Stimulated activated naive CD8-positive, alpha-beta T cell treated with anti-CD3 and anti-CD28 coated beads, Interleukin-15, Interleukin-2, amounts not matched to agents 100 ng/mL and 50 ng/mL, for 24 hours (primary cell): ENCODE measurements at regions not wholly inside any gene's neighbourhood (a gene's known extent, or its start where the extent isn't known, plus 50 kb on each side); places are given as distances from the start of the nearest gene placed in this dataset.

Experiments
- H3K27ac Mint-ChIP-seq: one replicate; pipeline ENCODE4 v1.8.0; 2021; ENCODE audit warnings: mild to moderate bottlenecking, mixed read lengths
- H3K27me3 Mint-ChIP-seq: one replicate; pipeline ENCODE4 v1.8.0; 2021; ENCODE audit warnings: mixed read lengths
- H3K36me3 Mint-ChIP-seq: one replicate; pipeline ENCODE4 v1.8.0; 2021; ENCODE audit warnings: low read depth, mixed read lengths
- H3K4me1 Mint-ChIP-seq: one replicate; pipeline ENCODE4 v1.8.0; 2021; ENCODE audit warnings: low read depth, mixed read lengths
- H3K4me3 Mint-ChIP-seq: one replicate; pipeline ENCODE4 v1.8.0; 2021; ENCODE audit warnings: mild to moderate bottlenecking, mixed read lengths
- H3K9me3 Mint-ChIP-seq: one replicate; pipeline ENCODE4 v1.8.0; 2021; ENCODE audit warnings: mixed read lengths

GRCh38 chr3:193895409-193895808, 240.5 kb upstream of the HES1 start:
- Mint-ChIP-seq H3K27ac (no peak overlapping the region), H3K4me3 (no peak overlapping the region), H3K4me1 (no peaks in the 10 kb centered on the region), H3K36me3 (no peaks in the 10 kb centered on the region), H3K27me3 (no peaks in the 10 kb centered on the region), H3K9me3 (no peaks in the 10 kb centered on the region)

DNA sequence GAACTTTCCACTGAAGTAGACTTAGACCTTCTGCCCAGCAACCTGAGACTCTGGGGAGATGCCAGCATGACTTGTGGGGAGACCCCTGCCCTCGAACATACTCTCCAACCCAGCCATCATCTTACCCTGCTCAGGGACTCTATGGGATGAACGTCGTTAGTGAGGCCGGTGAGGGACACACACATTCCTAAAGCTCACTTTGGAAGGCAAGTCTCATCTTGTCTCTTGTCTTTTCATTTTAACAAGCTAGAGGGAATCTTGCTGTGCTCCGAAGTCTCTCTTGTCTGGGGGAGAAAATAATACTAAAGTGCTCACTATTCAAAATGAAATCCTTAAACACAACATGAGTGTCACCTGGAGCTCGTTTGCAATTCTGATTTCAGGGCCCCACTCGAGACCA, 239.5 kb upstream of the HES1 start:
- Mint-ChIP-seq H3K4me3 (no peak overlapping the region), H3K9me3 (peaks cover 3% of the 10 kb centered on the region), H3K4me1 (no peaks in the 10 kb centered on the region), H3K27ac (no peak overlapping the region), H3K36me3 (no peaks in the 10 kb centered on the region), H3K27me3 (no peaks in the 10 kb centered on the region)

DNA sequence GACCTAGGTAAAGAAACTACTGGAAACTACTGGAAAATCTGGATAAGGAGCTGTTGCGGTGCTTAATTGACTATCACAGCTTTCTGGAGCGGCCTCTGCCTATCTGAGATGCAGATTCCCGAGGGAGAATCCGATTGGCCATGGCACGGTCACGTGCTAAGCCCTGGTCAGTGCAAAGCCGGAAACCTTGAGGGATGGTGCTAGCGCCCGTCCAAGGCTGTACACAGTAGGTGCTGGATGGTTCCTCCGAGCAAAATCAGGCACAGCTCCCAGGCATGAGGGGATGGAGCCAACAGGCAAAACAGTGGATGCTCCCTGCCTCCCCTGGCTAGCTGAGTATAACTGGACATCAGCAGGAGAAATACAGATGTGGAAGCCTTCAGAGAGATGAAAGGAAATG, 238.7 kb upstream of the HES1 start:
- H3K27ac Mint-ChIP-seq, result no peak overlapping the region
- peaks cover 3% of the 10 kb centered on the region for H3K9me3 Mint-ChIP-seq
- no peaks in the 10 kb centered on the region for H3K4me1 Mint-ChIP-seq

GRCh38 chr3:193897731-193898180, 238.2 kb upstream of the HES1 start:
- no peaks in the 10 kb centered on the region for H3K36me3 Mint-ChIP-seq
- H3K9me3 Mint-ChIP-seq, result peaks cover 3% of the 10 kb centered on the region
- no peaks in the 10 kb centered on the region for H3K27me3 Mint-ChIP-seq
- H3K4me3 Mint-ChIP-seq, result no peak overlapping the region
- no peak overlapping the region for H3K27ac Mint-ChIP-seq
- no peaks in the 10 kb centered on the region for H3K4me1 Mint-ChIP-seq

More for the DNA sequence above, 238.7 kb upstream of the HES1 start:
- H3K27me3 Mint-ChIP-seq, result no peaks in the 10 kb centered on the region
- no peaks in the 10 kb centered on the region for H3K36me3 Mint-ChIP-seq
- H3K4me3 Mint-ChIP-seq, result no peak overlapping the region

- Mint-ChIP-seq H3K4me1 (no peaks in the 10 kb centered on the region), H3K36me3 (no peaks in the 10 kb centered on the region), H3K27ac (no peak overlapping the region), H3K4me3 (no peak overlapping the region), H3K27me3 (peaks cover 2% of the 10 kb centered on the region), H3K9me3 (peaks cover 3% of the 10 kb centered on the region)
Measured at GRCh38 chr3:193899001-193899400, 236.9 kb upstream of the HES1 start.

GRCh38 chr3:193901007-193901406, 234.9 kb upstream of the HES1 start:
- Mint-ChIP-seq H3K36me3 (no peaks in the 10 kb centered on the region), H3K4me1 (no peaks in the 10 kb centered on the region), H3K9me3 (peaks cover 3% of the 10 kb centered on the region), H3K27me3 (peaks cover 4% of the 10 kb centered on the region), H3K27ac (no peak overlapping the region), H3K4me3 (no peak overlapping the region)

DNA sequence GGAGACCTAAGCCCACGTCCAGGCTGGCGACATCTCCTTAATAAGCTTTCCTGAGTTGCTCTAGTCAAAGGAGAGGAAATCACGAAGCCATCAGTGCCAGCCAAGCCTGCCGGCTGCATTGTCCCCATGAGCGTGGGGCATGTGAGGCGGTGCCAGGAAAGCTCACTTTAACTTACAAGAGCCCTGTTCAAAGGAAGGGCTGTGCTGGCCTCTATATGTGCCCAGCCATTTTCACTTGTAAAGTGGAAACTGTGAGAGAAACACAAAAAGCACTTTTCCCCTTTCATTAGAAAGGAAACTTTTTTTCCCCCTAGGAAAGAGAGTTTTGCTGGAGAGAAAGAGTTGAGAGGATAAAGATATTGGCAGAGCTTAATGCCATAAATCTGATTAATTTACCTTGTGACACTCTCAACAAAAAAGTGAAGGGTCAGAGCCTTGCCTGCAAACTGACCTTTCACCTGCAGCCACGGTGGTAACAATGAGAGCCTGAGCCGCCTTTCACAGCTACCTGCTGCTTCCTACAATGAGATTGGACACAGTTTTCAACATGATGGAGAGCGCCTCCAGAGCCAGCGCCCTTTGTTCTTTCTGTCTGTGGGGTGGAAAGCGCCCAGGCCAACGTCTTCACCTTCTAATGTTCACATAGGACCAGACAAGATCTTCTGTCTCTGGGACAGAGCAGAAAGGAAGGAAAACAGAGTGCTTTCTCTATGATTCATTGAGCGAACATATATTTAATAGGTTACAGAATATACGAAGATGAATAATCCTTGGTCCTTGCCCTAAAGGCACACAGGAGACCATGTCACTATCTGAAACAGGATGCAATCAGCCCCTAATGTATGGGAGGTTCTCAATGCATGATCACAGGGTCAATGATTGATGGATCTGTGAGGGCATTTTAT, 233.1 kb upstream of the HES1 start:
- H3K27ac Mint-ChIP-seq, result no peak overlapping the region
- H3K9me3 Mint-ChIP-seq, result peaks cover 3% of the 10 kb centered on the region
- no peak overlapping the region for H3K4me3 Mint-ChIP-seq
- peaks cover 8% of the 10 kb centered on the region for H3K27me3 Mint-ChIP-seq
- no peaks in the 10 kb centered on the region for H3K36me3 Mint-ChIP-seq
- no peaks in the 10 kb centered on the region for H3K4me1 Mint-ChIP-seq

GRCh38 chr3:193903512-193903817, 232.5 kb upstream of the HES1 start:
- Mint-ChIP-seq H3K9me3 (peaks cover 9% of the 10 kb centered on the region), H3K4me1 (no peaks in the 10 kb centered on the region), H3K4me3 (no peak overlapping the region), H3K36me3 (no peaks in the 10 kb centered on the region), H3K27ac (no peak overlapping the region), H3K27me3 (peaks cover 8% of the 10 kb centered on the region)

GRCh38 chr3:193903966-193904365, 232.0 kb upstream of the HES1 start:
- Mint-ChIP-seq H3K36me3 (no peaks in the 10 kb centered on the region), H3K4me1 (no peaks in the 10 kb centered on the region)

DNA sequence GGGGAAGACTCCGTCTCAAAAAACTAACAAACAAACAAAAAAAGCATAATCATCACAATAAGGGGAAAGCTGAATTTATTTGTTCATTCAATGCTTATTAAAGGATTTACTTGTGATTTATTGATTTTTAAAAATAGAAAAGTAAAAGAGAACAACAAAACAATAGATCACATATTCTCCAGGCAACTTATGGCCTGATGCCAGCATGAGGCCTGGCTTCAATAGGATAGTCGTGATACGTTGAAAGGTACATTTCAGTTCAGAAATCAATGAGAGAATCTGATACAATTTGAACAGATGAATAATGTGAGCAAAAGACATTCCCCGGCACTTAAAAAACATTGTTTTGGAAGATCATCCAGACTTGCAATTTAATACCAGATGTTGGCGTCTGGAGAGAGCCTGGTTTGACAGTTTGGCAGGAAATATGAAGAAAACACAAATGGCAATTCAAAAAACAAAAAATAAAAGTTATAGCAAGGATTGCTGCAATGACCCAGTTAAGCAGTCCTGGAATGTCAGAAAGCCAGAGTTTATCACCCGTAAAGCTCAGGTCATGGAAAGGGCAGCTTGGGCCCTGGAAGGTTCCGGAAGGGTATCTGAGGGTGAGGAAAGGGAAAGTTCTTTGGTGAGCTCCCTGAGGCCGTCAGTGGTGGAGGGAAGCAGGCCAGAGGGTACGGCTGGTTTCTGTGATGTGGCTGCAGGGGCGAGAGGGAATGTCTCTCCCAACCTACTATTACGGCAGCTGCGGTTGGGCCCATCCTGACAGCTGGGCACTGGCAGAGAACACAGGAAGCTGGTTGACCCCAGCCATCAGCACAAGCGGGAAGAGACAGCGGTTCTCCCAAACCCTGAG, 230.2 kb upstream of the HES1 start:
- Mint-ChIP-seq H3K4me3 (no peak overlapping the region), H3K4me1 (peaks cover 13% of the 10 kb centered on the region), H3K27ac (no peak overlapping the region), H3K36me3 (no peaks in the 10 kb centered on the region), H3K9me3 (peaks cover 8% of the 10 kb centered on the region), H3K27me3 (peaks cover 8% of the 10 kb centered on the region)

More at GRCh38 chr3:193903966-193904365, 232.0 kb upstream of the HES1 start:
- Mint-ChIP-seq H3K27ac (no peak overlapping the region), H3K4me3 (no peak overlapping the region), H3K27me3 (peaks cover 8% of the 10 kb centered on the region), H3K9me3 (peaks cover 10% of the 10 kb centered on the region)

DNA sequence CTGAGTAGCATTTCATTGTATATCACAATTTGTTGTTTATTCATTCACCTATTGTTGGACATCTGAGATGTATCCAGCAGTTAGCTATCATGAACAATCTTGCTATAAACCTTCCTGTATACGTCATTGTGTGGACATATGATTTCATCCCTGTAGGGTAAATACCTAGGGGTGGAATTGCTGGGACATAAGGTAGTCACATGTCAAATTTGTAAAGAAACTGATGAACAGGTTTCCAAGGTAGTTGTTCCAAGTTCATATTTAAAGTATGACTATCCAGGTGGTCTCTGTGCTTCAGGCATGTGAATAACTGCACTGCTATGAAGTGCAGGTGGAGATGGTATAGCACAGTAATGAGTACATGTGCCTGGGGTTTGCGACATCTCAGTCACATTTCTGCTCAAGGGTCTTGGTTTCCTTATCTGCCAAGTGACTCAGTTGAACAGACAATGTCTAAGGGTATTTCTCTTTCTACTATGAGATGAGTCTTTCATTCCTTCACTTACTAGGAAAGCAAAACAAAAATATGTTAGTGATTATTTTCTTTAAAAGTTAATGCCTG, 229.0 kb upstream of the HES1 start:
- no peak overlapping the region for H3K4me3 Mint-ChIP-seq
- H3K9me3 Mint-ChIP-seq, result peaks cover 7% of the 10 kb centered on the region
- H3K27ac Mint-ChIP-seq, result no peak overlapping the region
- H3K36me3 Mint-ChIP-seq, result no peaks in the 10 kb centered on the region
- H3K4me1 Mint-ChIP-seq, result peaks cover 25% of the 10 kb centered on the region
- H3K27me3 Mint-ChIP-seq, result peaks cover 8% of the 10 kb centered on the region

DNA sequence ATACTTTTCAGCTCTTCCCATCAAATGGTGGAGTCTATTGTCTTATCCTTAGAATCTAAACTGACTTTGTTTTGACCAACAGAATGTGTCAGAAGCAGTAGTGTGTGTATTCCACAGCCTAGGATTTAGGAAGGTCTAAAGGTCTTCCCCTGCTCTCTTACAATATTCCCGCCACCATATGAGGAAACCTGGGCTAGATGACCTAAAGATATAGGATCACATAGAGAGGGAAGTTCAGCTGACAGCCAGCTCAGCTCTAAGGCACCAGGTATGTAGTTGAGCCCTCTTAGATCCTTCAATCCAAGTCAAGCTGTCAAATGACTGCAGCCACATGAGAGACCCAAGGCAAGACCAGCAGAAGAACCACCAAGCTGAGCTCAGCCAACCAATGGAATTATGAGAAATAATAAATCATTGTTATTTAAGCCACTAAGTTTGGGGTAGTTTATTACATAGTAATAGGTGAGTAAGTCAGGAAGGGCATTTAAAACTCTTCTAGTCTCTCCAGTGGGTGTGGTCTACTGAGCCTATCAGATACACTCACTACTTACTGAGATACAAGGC, 227.7 kb upstream of the HES1 start:
- H3K4me1 Mint-ChIP-seq, result peaks cover 30% of the 10 kb centered on the region
- no peak overlapping the region for H3K27ac Mint-ChIP-seq
- no peak overlapping the region for H3K4me3 Mint-ChIP-seq
- H3K9me3 Mint-ChIP-seq, result peaks cover 7% of the 10 kb centered on the region
- H3K36me3 Mint-ChIP-seq, result no peaks in the 10 kb centered on the region
- peaks cover 8% of the 10 kb centered on the region for H3K27me3 Mint-ChIP-seq

DNA sequence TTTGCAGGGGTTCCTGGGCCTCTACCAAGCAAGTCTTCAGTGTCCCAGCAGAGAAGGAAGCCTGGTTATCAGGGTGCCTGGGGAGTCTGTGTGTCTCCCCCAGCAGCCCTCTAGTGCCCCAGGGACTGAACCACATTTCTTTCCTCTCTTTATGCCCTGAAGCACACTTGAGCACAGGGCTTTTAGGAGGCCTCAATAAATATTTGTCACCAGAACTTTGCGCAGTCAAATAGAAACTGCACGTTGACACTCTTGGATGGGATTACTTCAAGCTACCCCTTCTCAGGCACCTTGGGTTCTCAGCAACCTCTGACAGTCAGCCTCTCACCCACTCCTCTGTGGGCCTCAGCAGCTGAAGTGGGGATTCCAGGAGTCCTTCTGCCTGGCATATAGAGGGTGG, 226.6 kb upstream of the HES1 start:
- Mint-ChIP-seq H3K27me3 (peaks cover 5% of the 10 kb centered on the region), H3K9me3 (peaks cover 7% of the 10 kb centered on the region), H3K4me3 (no peak overlapping the region), H3K27ac (no peak overlapping the region), H3K4me1 (peaks cover 30% of the 10 kb centered on the region), H3K36me3 (no peaks in the 10 kb centered on the region)

DNA sequence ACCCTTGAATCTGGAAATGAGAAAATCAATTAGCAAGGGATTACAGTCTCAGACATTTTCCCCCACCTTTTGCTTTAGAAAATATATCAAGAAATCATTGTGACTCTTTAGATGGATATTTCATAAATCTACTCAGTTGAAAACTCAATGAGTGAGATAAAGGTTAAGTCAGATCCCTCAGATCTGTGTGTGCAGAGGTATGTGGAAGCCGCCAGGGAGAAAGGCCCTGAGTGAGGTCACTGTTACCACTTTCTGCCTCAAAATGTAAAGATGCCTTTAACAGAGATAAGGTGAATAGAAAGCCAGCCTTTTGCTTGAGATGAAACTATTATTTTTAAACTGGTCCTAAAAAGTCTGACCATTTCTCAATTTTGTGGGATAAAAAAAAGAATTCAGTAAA, 225.6 kb upstream of the HES1 start:
- Mint-ChIP-seq H3K27ac (no peak overlapping the region), H3K27me3 (peaks cover 5% of the 10 kb centered on the region), H3K4me3 (no peak overlapping the region), H3K4me1 (peaks cover 30% of the 10 kb centered on the region), H3K36me3 (no peaks in the 10 kb centered on the region), H3K9me3 (peaks cover 7% of the 10 kb centered on the region)
